ENCODE measurements at regions not wholly inside any gene's neighbourhood (a gene's known extent, or its start where the extent isn't known, plus 50 kb on each side); places are given as distances from the start of the nearest gene placed in this dataset.

DNA sequence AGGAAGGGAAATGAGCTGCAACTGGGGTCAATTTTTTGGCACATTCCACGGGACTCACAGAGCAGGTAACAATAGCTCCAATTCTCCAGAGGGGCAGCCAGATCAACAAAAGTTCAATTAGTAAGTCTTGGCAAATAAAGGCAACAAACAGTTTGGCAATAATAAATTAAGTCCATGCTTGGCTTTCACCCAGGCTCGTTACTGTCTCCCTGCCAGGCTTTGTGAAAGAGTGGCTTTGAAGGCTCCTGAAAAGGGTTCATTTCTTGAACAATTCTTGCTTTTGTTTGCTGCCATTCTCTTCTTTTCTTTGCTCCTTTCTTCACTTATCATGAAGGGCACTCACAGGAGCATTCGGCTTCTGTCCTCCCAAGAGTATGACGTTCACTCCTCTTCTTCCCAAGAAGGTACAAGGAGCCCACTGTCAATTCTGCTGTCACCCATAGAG, 123.3 kb downstream of the APIP start:
- intact Hi-C loops (cut with micrococcal nuclease), result no loop called here
- no peak for ATAC-seq

DNA sequence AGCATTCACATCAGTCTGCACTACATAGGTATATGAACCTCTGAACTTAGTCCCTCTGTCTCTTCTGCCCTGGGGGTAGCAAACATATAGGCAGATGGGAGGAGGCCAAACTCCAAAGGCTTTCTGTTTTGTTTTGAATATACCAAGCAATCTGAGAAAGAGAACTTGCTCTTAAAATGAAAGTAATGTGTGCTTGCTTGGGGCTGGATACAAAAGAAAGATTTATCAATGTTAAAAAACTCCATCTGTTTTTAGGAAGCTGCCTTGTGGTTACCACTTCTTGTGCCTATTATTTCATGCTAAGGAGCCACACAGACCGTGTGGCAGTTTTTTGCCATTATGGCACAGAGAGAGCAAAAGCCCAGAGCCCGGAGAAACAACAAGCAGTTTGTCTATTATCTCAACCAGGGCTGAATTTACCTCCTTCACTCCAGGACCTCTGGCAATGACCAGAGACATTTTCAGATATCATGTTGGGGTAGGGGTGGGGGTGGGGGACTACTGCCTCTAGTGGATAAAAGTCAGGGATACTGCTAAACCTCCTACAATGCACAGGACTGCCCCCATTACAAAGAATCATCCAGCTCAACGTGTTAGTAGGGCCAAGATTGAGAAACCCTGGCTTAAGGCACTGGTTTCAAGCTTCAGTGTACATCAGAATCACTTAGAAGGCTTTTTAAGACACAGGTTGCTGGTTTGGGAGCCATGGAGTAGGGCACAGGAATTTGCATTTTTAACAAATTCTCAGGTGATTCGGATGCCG, 124.2 kb downstream of the APIP start:
- ATAC-seq, result no peak
- no peak for TF ChIP-seq EZH2phosphoT487 (IDR thresholded peaks at IDR 0.05; ENCODE audit: borderline replicate concordance, low read length)
- TF ChIP-seq EZH2 (IDR thresholded peaks at IDR 0.05; ENCODE audit: low read length, unreplicated experiment), result no peak
- TF ChIP-seq, protein P1, sequence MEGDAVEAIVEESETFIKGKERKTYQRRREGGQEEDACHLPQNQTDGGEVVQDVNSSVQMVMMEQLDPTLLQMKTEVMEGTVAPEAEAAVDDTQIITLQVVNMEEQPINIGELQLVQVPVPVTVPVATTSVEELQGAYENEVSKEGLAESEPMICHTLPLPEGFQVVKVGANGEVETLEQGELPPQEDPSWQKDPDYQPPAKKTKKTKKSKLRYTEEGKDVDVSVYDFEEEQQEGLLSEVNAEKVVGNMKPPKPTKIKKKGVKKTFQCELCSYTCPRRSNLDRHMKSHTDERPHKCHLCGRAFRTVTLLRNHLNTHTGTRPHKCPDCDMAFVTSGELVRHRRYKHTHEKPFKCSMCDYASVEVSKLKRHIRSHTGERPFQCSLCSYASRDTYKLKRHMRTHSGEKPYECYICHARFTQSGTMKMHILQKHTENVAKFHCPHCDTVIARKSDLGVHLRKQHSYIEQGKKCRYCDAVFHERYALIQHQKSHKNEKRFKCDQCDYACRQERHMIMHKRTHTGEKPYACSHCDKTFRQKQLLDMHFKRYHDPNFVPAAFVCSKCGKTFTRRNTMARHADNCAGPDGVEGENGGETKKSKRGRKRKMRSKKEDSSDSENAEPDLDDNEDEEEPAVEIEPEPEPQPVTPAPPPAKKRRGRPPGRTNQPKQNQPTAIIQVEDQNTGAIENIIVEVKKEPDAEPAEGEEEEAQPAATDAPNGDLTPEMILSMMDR (conservative IDR thresholded peaks at IDR 0.05; ENCODE audit: low read depth, low read length), result no peak
- Histone ChIP-seq H3K9me2 (replicated peaks; ENCODE audit: low read length) (no peaks in the 10 kb centered on the region), H3K4me1 (ENCODE audit: insufficient read depth, low read length) (peaks cover 9% of the 10 kb centered on the region), H3F3A (ENCODE audit: low read length, unreplicated experiment) (no peaks in the 10 kb centered on the region), H3K9ac (ENCODE audit: low read length) (no peak overlapping the region), H4K20me1 (ENCODE audit: low read length) (no peaks in the 10 kb centered on the region), H3K36me3 (ENCODE audit: low read depth, low read length) (no peaks in the 10 kb centered on the region), H3K4me2 (ENCODE audit: low read length) (no peak overlapping the region), H3K4me3 (ENCODE audit: low read length) (no peak overlapping the region), H3K79me2 (ENCODE audit: low read length) (no peaks in the 10 kb centered on the region), H3K9me3 (ENCODE audit: low read length) (no peaks in the 10 kb centered on the region), H3K27me3 (ENCODE audit: low read length) (no peaks in the 10 kb centered on the region), H3K27ac (ENCODE audit: low read length) (no peak overlapping the region), H2AFZ (ENCODE audit: low read length) (0 out of 2 replicates have a peak overlapping the region, but pooled peaks have one; percentile 14)
- ChIA-PET CTCF (no interaction called here), POLR2A (ENCODE audit: unreplicated experiment) (no interaction called here)
- no peak for DNase-seq
- BruUV-seq (replicated peaks), result no TSS peak
- intact Hi-C loops (cut with micrococcal nuclease), result no loop called here

More for the DNA sequence above, 123.3 kb downstream of the APIP start:
- Histone ChIP-seq H3K9ac (ENCODE audit: low read length) (no peak overlapping the region), H3F3A (ENCODE audit: low read length, unreplicated experiment) (no peaks in the 10 kb centered on the region), H3K4me1 (ENCODE audit: insufficient read depth, low read length) (no peaks in the 10 kb centered on the region), H3K27ac (ENCODE audit: low read length) (no peak overlapping the region), H3K9me3 (ENCODE audit: low read length) (no peaks in the 10 kb centered on the region), H4K20me1 (ENCODE audit: low read length) (no peaks in the 10 kb centered on the region), H3K79me2 (ENCODE audit: low read length) (no peaks in the 10 kb centered on the region), H3K36me3 (ENCODE audit: low read depth, low read length) (no peaks in the 10 kb centered on the region), H3K4me3 (ENCODE audit: low read length) (no peak overlapping the region), H3K4me2 (ENCODE audit: low read length) (no peak overlapping the region), H3K9me2 (replicated peaks; ENCODE audit: low read length) (no peaks in the 10 kb centered on the region), H2AFZ (ENCODE audit: low read length) (no peak overlapping the region), H3K27me3 (ENCODE audit: low read length) (no peaks in the 10 kb centered on the region)
- DNase-seq, result no peak
- CTCF ChIA-PET, result no interaction called here
- no TSS peak for BruUV-seq (replicated peaks)
- POLR2A ChIA-PET (ENCODE audit: unreplicated experiment), result no interaction called here
- TF ChIP-seq EZH2phosphoT487 (IDR thresholded peaks at IDR 0.05; ENCODE audit: borderline replicate concordance, low read length), result no peak
- no peak for TF ChIP-seq EZH2 (IDR thresholded peaks at IDR 0.05; ENCODE audit: low read length, unreplicated experiment)
- TF ChIP-seq, protein P1 (conservative IDR thresholded peaks at IDR 0.05; ENCODE audit: low read depth, low read length), result no peak

DNA sequence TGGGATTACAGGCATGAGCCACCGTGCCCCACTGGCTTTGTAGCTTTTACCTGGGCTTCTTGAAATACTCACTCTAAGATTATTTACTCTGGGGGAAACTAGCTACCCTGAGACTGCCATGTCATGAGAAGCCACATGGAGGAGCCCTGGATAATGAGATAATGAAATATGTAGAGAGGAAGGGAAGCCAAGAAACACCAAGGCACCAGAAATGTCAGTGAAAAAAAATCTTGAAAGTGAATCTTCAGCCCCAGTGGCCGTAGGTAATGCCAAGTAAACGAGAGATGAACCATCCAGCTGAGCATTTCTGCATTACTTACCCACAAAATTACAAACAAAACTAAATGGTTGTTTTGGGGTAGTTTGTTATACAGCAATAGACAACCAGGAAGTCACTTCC, 125.6 kb downstream of the APIP start:
- POLR2A ChIA-PET (ENCODE audit: unreplicated experiment), result no interaction called here
- no peak for ATAC-seq

More for the DNA sequence above, 125.6 kb downstream of the APIP start:
- H3K27ac ChIP-seq (ENCODE audit: low read length), result no peak overlapping the region
- CTCF ChIA-PET, result no interaction called here
- BruUV-seq (replicated peaks), result no TSS peak
- H3K9me3 ChIP-seq (ENCODE audit: low read length), result no peaks in the 10 kb centered on the region
- H3K79me2 ChIP-seq (ENCODE audit: low read length), result no peaks in the 10 kb centered on the region
- no peaks in the 10 kb centered on the region for H3K27me3 ChIP-seq (ENCODE audit: low read length)
- no peaks in the 10 kb centered on the region for H3K9me2 ChIP-seq (replicated peaks; ENCODE audit: low read length)
- intact Hi-C loops (cut with micrococcal nuclease), result no loop called here
- no peaks in the 10 kb centered on the region for H3K36me3 ChIP-seq (ENCODE audit: low read depth, low read length)
- no peaks in the 10 kb centered on the region for H3F3A ChIP-seq (ENCODE audit: low read length, unreplicated experiment)
- no peaks in the 10 kb centered on the region for H4K20me1 ChIP-seq (ENCODE audit: low read length)
- H3K4me2 ChIP-seq (ENCODE audit: low read length), result no peak overlapping the region
- DNase-seq, result peak; percentile 16
- TF ChIP-seq, protein P1 (conservative IDR thresholded peaks at IDR 0.05; ENCODE audit: low read depth, low read length), result peak; percentile 34; the same call in 1 of the 2 replicates
- TF ChIP-seq EZH2phosphoT487 (IDR thresholded peaks at IDR 0.05; ENCODE audit: borderline replicate concordance, low read length), result no peak
- no peak overlapping the region for H3K4me3 ChIP-seq (ENCODE audit: low read length)
- no peak overlapping the region for H2AFZ ChIP-seq (ENCODE audit: low read length)
- H3K9ac ChIP-seq (ENCODE audit: low read length), result no peak overlapping the region
- H3K4me1 ChIP-seq (ENCODE audit: insufficient read depth, low read length), result peaks cover 9% of the 10 kb centered on the region
